Aorta (tissue), 5 donors: ENCODE measurements at regions not wholly inside any gene's neighbourhood (a gene's known extent, or its start where the extent isn't known, plus 50 kb on each side); places are given as distances from the start of the nearest gene placed in this dataset.
"Not testable (repeated sequence)": the region's sequence is repeated elsewhere in the genome, so short reads cannot be mapped to it uniquely, and the experiment has no call there.

Experiments
- ATAC-seq: fragments of 200-7000 bp; cut with Tn5 transposase; one replicate; pipeline ENCODE4 v1.9.1; 2022; ENCODE audit warnings: moderate library complexity; ENCODE audit not compliant: low FRiP score
- DNase-seq, 2 donors: peaks; one replicate each; pipeline ENCODE4 v3.0.0-alpha.2; 2020
- H3K27ac ChIP-seq, 2 donors: one replicate each; pipeline ENCODE4 v1.5.1; 2013; ENCODE audit warnings: low read length in 2 of 2, mild to moderate bottlenecking in 2 of 2, moderate library complexity in 2 of 2, control low read depth in 1 of 2, inconsistent platforms in 1 of 2, low read depth in 1 of 2
- H3K27me3 ChIP-seq, 2 donors: one replicate each; pipeline ENCODE4 v1.6.1; 2013; ENCODE audit warnings: control low read depth in 1 of 2, low read length in 1 of 2, mild to moderate bottlenecking in 1 of 2, moderate library complexity in 1 of 2; ENCODE audit not compliant: insufficient read depth in 2 of 2, control insufficient read depth in 1 of 2
- H3K36me3 ChIP-seq, 2 donors: one replicate each; pipeline ENCODE4 v1.6.1; 2013; ENCODE audit warnings: control low read depth in 1 of 2, low read length in 1 of 2, mild to moderate bottlenecking in 1 of 2; ENCODE audit not compliant: insufficient read depth in 2 of 2, control insufficient read depth in 1 of 2
- H3K4me1 ChIP-seq, 2 donors: one replicate each; pipeline ENCODE4 v1.6.1; 2013; ENCODE audit warnings: low read length in 2 of 2, control low read depth in 1 of 2, mild to moderate bottlenecking in 1 of 2, moderate library complexity in 1 of 2; ENCODE audit not compliant: insufficient read depth in 2 of 2, control insufficient read depth in 1 of 2
- H3K4me3 ChIP-seq, 2 donors: one replicate each; pipeline ENCODE4 v1.5.1; 2013; ENCODE audit warnings: low read length in 2 of 2, control low read depth in 1 of 2, mild to moderate bottlenecking in 1 of 2
- H3K9me3 ChIP-seq: one replicate; pipeline ENCODE4 v1.6.1; 2013; ENCODE audit warnings: mild to moderate bottlenecking, low read length; ENCODE audit not compliant: control insufficient read depth
- WGBS, 2 donors: extraction: QIAGEN DNeasy Blood & Tissue Kit; methylation state at CpG; one replicate each; pipeline ENCODE4 v1.1.7; 2013; 5-methylcytosine and 5-hydroxymethylcytosine counted together
- intact Hi-C, 2 donors: fragments of 100-400 bp; cut with DNase I; formaldehyde crosslinking; loops; one replicate each; pipeline versions ENCODE4 v1.14.2 to v1.15.0; 2022
- donor health status: healthy with polysubstance abuse.
- donor health status: Bipolar disorder and iron deficiency.
- donor health status: DM: no; HTN: no; CAD: no.
- donor health status: DM: no; HTN: no; CAD: no.
- donor health status: DM: yes; HTN: yes; CAD: no.

DNA sequence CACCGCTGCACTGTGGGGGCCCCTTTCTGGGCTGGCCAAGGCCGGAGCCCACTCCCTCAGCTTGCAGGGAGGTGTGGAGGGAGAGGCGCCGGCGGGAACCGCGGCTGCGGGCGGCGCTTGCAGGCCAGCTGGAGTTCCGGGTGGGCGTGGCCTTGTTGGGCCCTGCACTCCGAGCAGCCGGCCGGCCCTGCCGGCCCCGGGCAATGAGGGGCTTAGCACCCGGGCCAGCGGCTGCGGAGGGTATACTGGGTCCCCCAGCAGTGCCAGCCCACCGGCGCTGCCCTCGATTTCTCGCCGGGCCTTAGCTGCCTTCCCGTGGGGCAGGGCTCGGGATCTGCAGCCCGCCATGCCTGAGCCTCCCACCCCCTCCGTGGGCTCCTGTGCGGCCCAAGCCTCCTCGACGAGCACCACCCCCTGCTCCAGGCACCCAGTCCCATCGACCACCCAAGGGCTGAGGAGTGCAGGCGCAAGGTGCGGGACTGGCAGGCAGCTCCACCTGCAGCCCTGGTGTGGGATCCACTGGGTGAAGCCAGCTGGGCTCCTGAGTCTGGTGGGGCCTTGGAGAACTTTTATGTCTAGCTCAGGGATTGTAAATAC, 705.1 kb upstream of the CDH9 start:
- WGBS, 2 donors = 95% methylated on average over 34 to 35 of the region's 35 CpGs
- DNase-seq = peak in 1 of 2 donors; percentile 62
- H3K9me3 ChIP-seq, H3K27ac ChIP-seq, H3K4me1 ChIP-seq, H3K4me3 ChIP-seq, H3K27me3 ChIP-seq, intact Hi-C loops, H3K36me3 ChIP-seq, ATAC-seq: not testable (repeated sequence)

DNA sequence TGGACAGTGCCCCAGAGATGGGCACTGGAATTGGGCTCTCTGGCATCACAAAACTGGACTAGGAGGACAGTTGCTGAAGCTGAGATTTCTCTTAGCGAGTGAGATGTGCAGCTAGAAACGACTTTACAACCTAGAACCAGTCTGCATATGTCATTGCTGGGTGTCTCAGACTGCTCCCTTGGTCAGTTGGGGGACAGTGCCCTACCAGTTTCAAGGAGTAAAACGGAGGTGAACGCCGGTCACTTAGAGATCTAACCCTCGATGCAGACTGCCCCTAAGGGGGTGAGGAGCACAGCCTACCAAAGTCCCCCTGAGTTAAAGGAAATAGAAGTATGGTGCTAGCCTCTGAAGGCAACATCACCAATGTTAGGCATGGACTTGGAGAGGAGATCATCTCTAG, 704.4 kb upstream of the CDH9 start:
- Histone ChIP-seq H3K27me3 (no peaks in the 10 kb centered on the region), H3K4me1 (no peaks in the 10 kb centered on the region), H3K27ac (no peak overlapping the region), H3K4me3 (no peak overlapping the region), H3K36me3 (no peaks in the 10 kb centered on the region), H3K9me3 (no peaks in the 10 kb centered on the region)
- no peak for ATAC-seq
- no peak for DNase-seq
- intact Hi-C loops = no loop called here
- WGBS, 2 donors = 82 to 90% methylated on average over 6 of the region's 6 CpGs

- WGBS, 2 donors = 51 to 54% methylated on average over 1 of the region's 1 CpG
These were observed 696.5 kb upstream of the CDH9 start for GRCh38 chr5:27734838-27735237.

GRCh38 chr5:27733237-27733636, 694.9 kb upstream of the CDH9 start:
- no peak for DNase-seq
- no peaks in the 10 kb centered on the region for H3K27me3 ChIP-seq
- ATAC-seq = no peak
- H3K4me3 ChIP-seq = no peak overlapping the region
- H3K27ac ChIP-seq = no peak overlapping the region
- no peaks in the 10 kb centered on the region for H3K9me3 ChIP-seq
- H3K36me3 ChIP-seq = no peaks in the 10 kb centered on the region
- H3K4me1 ChIP-seq = no peaks in the 10 kb centered on the region
- intact Hi-C loops = no loop called here

More at GRCh38 chr5:27734838-27735237, 696.5 kb upstream of the CDH9 start:
- intact Hi-C loops = no loop called here
- Histone ChIP-seq H3K9me3 (no peaks in the 10 kb centered on the region), H3K36me3 (no peaks in the 10 kb centered on the region), H3K4me1 (no peaks in the 10 kb centered on the region), H3K27me3 (no peaks in the 10 kb centered on the region), H3K27ac (no peak overlapping the region), H3K4me3 (no peak overlapping the region)
- ATAC-seq = no peak
- DNase-seq = no peak

DNA sequence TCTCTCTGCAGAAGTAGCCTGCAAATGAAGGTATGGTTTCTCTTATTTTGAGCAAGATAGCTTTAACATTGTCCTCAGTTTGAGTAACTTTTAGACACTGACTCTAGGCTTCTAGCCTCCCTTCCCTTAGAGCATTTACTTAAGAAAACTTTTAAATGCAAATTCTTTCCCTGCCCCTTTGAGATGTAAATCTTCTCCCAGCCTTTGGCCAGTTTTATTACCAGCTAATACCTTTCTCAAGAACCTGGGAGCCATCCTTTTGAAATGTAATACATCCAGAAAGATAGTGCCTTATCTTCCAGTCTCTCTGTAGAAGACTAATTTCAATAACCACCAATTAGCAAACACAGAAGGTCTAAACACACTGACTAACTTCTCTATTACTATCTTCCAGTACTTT, 688.9 kb upstream of the CDH9 start:
- DNase-seq (no peak), ATAC-seq (no peak)
- H3K4me1 ChIP-seq = no peaks in the 10 kb centered on the region
- intact Hi-C loops = no loop called here
- H3K9me3 ChIP-seq = no peaks in the 10 kb centered on the region
- no peak overlapping the region for H3K27ac ChIP-seq
- no peaks in the 10 kb centered on the region for H3K27me3 ChIP-seq
- H3K4me3 ChIP-seq = no peak overlapping the region
- H3K36me3 ChIP-seq = no peaks in the 10 kb centered on the region

DNA sequence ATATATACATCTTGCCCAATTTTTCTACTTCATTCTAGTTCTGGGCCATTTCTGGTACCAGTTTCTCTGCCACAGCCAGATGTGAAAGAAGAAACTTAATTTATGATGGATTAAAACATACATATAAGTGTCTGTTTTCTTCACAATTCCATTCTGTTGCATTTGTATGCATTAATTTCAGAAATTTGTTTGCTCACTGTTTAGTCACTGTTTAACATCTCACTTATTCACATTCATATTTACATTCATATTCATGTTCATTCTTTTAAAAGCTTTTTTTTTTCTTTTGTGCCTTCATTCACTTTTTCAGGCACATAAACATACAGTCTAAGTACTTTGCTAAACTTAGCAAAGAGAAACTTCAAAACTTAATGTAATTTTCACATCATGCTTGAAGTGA, 684.0 kb upstream of the CDH9 start:
- no peak overlapping the region for H3K27ac ChIP-seq
- DNase-seq = no peak
- H3K4me3 ChIP-seq = no peak overlapping the region
- no peaks in the 10 kb centered on the region for H3K4me1 ChIP-seq
- H3K9me3 ChIP-seq = no peaks in the 10 kb centered on the region
- no peaks in the 10 kb centered on the region for H3K27me3 ChIP-seq
- no peaks in the 10 kb centered on the region for H3K36me3 ChIP-seq
- ATAC-seq = no peak
- intact Hi-C loops = no loop called here

- H3K36me3 ChIP-seq = no peaks in the 10 kb centered on the region
- no peak for DNase-seq
- no peaks in the 10 kb centered on the region for H3K27me3 ChIP-seq
- no peaks in the 10 kb centered on the region for H3K9me3 ChIP-seq
- H3K27ac ChIP-seq = no peak overlapping the region
- H3K4me3 ChIP-seq = no peak overlapping the region
- no peak for ATAC-seq
- no peaks in the 10 kb centered on the region for H3K4me1 ChIP-seq
- WGBS, 2 donors = 80 to 82% methylated on average over 3 of the region's 3 CpGs
- intact Hi-C loops = no loop called here
These were observed 670.1 kb upstream of the CDH9 start for GRCh38 chr5:27708534-27708933.

DNA sequence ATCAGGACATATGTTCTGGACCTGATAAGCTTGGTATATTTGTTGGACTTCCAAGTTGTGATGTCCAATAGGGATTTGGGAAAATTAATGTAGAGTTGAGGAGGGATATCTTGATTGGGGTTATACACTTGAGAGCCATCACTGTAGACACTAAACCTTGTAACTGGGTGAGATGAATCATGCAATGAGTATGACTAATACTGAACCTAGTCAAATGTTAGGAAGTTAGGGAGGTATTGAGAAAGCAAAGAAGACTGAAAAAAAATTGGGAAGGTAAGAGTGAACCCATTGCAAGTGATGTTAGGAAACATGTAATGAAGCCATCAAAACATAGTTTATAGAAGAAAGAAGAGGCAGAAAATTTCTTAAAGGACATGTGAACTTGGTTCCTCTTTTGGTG, 668.4 kb upstream of the CDH9 start:
- no peaks in the 10 kb centered on the region for H3K36me3 ChIP-seq
- H3K27me3 ChIP-seq = no peaks in the 10 kb centered on the region
- intact Hi-C loops = no loop called here
- no peak for ATAC-seq
- H3K4me1 ChIP-seq = no peaks in the 10 kb centered on the region
- DNase-seq = no peak
- H3K27ac ChIP-seq = no peak overlapping the region
- no peaks in the 10 kb centered on the region for H3K9me3 ChIP-seq
- no peak overlapping the region for H3K4me3 ChIP-seq

DNA sequence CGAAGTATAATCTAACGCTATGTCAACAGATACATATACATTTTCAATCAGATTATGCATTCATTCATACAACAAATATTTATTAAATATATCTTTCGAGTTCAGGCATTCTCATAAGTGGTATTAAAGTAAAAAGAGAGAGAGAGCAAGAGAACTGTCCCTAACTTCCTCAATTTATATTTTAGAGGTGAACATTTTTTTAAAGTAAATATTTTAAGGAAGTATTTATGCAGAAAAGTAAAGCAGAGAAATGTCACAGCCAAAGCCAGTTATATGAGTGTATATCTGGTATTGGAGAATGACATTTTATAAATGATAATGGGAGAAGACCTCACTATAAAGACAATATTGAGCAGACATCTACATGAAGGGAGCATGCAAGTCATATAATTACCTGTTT, 667.3 kb upstream of the CDH9 start:
- H3K36me3 ChIP-seq = no peaks in the 10 kb centered on the region
- WGBS, 2 donors = 75 to 79% methylated on average over 3 of the region's 3 CpGs
- no peaks in the 10 kb centered on the region for H3K27me3 ChIP-seq
- no peak overlapping the region for H3K27ac ChIP-seq
- intact Hi-C loops = no loop called here
- no peak overlapping the region for H3K4me3 ChIP-seq
- ATAC-seq (no peak), DNase-seq (no peak)
- no peaks in the 10 kb centered on the region for H3K9me3 ChIP-seq
- no peaks in the 10 kb centered on the region for H3K4me1 ChIP-seq
